ENCODE measurements at regions not wholly inside any gene's neighbourhood (a gene's known extent, or its start where the extent isn't known, plus 50 kb on each side); places are given as distances from the start of the nearest gene placed in this dataset.

DNA sequence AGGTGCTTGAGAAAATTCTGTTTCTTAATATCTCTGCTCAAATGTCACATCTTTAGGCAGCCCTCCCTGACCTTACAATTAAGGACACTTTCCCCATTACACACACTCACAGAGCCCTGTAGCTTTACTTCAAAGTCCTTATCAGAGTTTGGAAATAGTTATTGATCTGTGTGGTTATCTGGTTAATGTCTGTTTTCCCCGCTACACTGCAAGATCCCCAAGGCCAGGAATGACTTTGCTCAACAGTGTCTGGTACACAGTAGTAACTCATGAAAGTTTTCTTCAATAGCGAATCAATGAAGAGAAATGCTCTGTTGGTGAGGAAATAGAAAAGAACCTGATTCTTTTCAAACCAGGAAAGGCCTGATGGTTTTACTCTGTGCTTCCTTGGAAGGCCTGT, 554.4 kb downstream of the REEP3 start (continued):
- TF ChIP-seq, protein P1, sequence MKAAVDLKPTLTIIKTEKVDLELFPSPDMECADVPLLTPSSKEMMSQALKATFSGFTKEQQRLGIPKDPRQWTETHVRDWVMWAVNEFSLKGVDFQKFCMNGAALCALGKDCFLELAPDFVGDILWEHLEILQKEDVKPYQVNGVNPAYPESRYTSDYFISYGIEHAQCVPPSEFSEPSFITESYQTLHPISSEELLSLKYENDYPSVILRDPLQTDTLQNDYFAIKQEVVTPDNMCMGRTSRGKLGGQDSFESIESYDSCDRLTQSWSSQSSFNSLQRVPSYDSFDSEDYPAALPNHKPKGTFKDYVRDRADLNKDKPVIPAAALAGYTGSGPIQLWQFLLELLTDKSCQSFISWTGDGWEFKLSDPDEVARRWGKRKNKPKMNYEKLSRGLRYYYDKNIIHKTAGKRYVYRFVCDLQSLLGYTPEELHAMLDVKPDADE (IDR thresholded peaks at IDR 0.05): no peak
- TF ChIP-seq, protein P2, sequence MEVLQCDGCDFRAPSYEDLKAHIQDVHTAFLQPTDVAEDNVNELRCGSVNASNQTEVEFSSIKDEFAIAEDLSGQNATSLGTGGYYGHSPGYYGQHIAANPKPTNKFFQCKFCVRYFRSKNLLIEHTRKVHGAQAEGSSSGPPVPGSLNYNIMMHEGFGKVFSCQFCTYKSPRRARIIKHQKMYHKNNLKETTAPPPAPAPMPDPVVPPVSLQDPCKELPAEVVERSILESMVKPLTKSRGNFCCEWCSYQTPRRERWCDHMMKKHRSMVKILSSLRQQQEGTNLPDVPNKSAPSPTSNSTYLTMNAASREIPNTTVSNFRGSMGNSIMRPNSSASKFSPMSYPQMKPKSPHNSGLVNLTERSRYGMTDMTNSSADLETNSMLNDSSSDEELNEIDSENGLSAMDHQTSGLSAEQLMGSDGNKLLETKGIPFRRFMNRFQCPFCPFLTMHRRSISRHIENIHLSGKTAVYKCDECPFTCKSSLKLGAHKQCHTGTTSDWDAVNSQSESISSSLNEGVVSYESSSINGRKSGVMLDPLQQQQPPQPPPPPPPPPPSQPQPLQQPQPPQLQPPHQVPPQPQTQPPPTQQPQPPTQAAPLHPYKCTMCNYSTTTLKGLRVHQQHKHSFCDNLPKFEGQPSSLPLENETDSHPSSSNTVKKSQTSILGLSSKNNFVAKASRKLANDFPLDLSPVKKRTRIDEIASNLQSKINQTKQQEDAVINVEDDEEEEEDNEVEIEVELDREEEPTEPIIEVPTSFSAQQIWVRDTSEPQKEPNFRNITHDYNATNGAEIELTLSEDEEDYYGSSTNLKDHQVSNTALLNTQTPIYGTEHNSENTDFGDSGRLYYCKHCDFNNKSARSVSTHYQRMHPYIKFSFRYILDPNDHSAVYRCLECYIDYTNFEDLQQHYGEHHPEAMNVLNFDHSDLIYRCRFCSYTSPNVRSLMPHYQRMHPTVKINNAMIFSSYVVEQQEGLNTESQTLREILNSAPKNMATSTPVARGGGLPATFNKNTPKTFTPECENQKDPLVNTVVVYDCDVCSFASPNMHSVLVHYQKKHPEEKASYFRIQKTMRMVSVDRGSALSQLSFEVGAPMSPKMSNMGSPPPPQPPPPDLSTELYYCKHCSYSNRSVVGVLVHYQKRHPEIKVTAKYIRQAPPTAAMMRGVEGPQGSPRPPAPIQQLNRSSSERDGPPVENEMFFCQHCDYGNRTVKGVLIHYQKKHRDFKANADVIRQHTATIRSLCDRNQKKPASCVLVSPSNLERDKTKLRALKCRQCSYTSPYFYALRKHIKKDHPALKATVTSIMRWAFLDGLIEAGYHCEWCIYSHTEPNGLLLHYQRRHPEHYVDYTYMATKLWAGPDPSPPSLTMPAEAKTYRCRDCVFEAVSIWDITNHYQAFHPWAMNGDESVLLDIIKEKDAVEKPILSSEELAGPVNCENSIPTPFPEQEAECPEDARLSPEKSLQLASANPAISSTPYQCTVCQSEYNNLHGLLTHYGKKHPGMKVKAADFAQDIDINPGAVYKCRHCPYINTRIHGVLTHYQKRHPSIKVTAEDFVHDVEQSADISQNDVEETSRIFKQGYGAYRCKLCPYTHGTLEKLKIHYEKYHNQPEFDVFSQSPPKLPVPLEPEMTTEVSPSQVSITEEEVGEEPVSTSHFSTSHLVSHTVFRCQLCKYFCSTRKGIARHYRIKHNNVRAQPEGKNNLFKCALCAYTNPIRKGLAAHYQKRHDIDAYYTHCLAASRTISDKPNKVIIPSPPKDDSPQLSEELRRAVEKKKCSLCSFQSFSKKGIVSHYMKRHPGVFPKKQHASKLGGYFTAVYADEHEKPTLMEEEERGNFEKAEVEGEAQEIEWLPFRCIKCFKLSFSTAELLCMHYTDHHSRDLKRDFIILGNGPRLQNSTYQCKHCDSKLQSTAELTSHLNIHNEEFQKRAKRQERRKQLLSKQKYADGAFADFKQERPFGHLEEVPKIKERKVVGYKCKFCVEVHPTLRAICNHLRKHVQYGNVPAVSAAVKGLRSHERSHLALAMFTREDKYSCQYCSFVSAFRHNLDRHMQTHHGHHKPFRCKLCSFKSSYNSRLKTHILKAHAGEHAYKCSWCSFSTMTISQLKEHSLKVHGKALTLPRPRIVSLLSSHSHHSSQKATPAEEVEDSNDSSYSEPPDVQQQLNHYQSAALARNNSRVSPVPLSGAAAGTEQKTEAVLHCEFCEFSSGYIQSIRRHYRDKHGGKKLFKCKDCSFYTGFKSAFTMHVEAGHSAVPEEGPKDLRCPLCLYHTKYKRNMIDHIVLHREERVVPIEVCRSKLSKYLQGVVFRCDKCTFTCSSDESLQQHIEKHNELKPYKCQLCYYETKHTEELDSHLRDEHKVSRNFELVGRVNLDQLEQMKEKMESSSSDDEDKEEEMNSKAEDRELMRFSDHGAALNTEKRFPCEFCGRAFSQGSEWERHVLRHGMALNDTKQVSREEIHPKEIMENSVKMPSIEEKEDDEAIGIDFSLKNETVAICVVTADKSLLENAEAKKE (CRISPR knock-in tag; IDR thresholded peaks at IDR 0.05): no peak
- TF ChIP-seq EZH2 (IDR thresholded peaks at IDR 0.05; ENCODE audit: low read depth, unreplicated experiment) (no peak), ZNF331 (CRISPR knock-in tag; IDR thresholded peaks at IDR 0.05; ENCODE audit: low read depth) (no peak)

DNA sequence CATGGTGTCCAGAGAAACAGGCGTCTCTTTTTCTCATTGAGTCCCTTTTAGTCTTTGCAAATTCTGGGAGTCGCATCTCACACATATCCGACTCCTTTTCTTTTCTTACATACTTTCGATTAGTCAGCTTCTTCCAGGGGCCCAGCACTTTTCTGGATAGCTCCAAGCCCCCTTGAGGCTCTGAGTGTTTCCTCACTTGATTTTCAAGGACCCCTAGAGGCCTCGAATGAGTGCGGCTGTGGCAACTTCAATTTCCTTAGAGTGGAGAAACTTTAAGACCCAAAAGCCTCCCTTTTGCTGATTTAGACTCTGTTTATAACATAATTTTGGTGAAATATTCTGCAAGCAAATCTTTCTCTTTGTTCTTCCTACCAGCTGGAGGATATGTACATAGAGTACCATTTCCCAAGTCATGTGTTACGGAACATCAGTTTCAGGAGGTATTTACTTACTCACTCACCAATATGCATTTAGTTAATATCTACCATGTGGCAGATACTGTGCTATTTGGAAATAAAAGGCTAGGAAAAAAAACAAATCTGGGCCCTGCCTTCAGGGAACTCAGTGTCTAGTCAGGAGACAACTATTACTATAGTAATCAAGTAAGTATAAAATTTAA, 555.2 kb downstream of the REEP3 start:
- no peaks in the 10 kb centered on the region for H4K20me1 ChIP-seq (replicated peaks; ENCODE audit: insufficient read depth)
- no peak overlapping the region for H3K27ac Mint-ChIP-seq
- no peaks in the 10 kb centered on the region for H3K27me3 ChIP-seq (ENCODE audit: insufficient read depth)
- H3K79me2 ChIP-seq (replicated peaks; ENCODE audit: insufficient read depth): no peaks in the 10 kb centered on the region
- H3K4me3 Mint-ChIP-seq: no peak overlapping the region
- DNase-seq (ENCODE audit: low spot score) (peak; percentile 33), ATAC-seq (peak; percentile 31; the same call in 1 of the 3 replicates)
- H3K9me3 Mint-ChIP-seq: no peaks in the 10 kb centered on the region
- H3K4me2 ChIP-seq: no peak overlapping the region
- H3K9me2 ChIP-seq (ENCODE audit: insufficient read depth): 0 out of 2 replicates have a peak, but pooled peaks cover 2% of the 10 kb centered on the region
- no peak overlapping the region for H3K4me3 ChIP-seq
- no peaks in the 10 kb centered on the region for H3K27me3 Mint-ChIP-seq (ENCODE audit: insufficient read depth, low read depth, poor library complexity)
- no peaks in the 10 kb centered on the region for H3F3A ChIP-seq (replicated peaks; ENCODE audit: low read depth)
- H3K36me3 Mint-ChIP-seq (ENCODE audit: low read depth): no peaks in the 10 kb centered on the region
- H3K4me1 Mint-ChIP-seq: no peaks in the 10 kb centered on the region
- H3K4me1 ChIP-seq (ENCODE audit: insufficient read depth): no peaks in the 10 kb centered on the region
- no peaks in the 10 kb centered on the region for H3K36me3 ChIP-seq (ENCODE audit: insufficient read depth)
- H2AFZ ChIP-seq: no peak overlapping the region
- no peak overlapping the region for H3K27ac ChIP-seq (ENCODE audit: low read depth)
- no peak for TF ChIP-seq EZH2phosphoT487 (IDR thresholded peaks at IDR 0.05; ENCODE audit: unreplicated experiment)
- no peak for TF ChIP-seq JUNB (IDR thresholded peaks at IDR 0.05; ENCODE audit: unreplicated experiment)
- no peak for TF ChIP-seq CREB1 (CRISPR knock-in tag; IDR thresholded peaks at IDR 0.05; ENCODE audit: low read depth)
- no peak for TF ChIP-seq ZNF114 (CRISPR knock-in tag; IDR thresholded peaks at IDR 0.05)
- TF ChIP-seq, protein P1 (IDR thresholded peaks at IDR 0.05): no peak
- no peak for TF ChIP-seq EZH2 (IDR thresholded peaks at IDR 0.05; ENCODE audit: low read depth, unreplicated experiment)
- TF ChIP-seq NANOG (IDR thresholded peaks at IDR 0.05; ENCODE audit: borderline replicate concordance): no peak
- no peak for TF ChIP-seq ZNF331 (CRISPR knock-in tag; IDR thresholded peaks at IDR 0.05; ENCODE audit: low read depth)
- TF ChIP-seq POLR2AphosphoS5 (IDR thresholded peaks at IDR 0.05; ENCODE audit: low read depth): no peak
- TF ChIP-seq, protein P3, sequence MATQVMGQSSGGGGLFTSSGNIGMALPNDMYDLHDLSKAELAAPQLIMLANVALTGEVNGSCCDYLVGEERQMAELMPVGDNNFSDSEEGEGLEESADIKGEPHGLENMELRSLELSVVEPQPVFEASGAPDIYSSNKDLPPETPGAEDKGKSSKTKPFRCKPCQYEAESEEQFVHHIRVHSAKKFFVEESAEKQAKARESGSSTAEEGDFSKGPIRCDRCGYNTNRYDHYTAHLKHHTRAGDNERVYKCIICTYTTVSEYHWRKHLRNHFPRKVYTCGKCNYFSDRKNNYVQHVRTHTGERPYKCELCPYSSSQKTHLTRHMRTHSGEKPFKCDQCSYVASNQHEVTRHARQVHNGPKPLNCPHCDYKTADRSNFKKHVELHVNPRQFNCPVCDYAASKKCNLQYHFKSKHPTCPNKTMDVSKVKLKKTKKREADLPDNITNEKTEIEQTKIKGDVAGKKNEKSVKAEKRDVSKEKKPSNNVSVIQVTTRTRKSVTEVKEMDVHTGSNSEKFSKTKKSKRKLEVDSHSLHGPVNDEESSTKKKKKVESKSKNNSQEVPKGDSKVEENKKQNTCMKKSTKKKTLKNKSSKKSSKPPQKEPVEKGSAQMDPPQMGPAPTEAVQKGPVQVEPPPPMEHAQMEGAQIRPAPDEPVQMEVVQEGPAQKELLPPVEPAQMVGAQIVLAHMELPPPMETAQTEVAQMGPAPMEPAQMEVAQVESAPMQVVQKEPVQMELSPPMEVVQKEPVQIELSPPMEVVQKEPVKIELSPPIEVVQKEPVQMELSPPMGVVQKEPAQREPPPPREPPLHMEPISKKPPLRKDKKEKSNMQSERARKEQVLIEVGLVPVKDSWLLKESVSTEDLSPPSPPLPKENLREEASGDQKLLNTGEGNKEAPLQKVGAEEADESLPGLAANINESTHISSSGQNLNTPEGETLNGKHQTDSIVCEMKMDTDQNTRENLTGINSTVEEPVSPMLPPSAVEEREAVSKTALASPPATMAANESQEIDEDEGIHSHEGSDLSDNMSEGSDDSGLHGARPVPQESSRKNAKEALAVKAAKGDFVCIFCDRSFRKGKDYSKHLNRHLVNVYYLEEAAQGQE (IDR thresholded peaks at IDR 0.05; ENCODE audit: unreplicated experiment): no peak
